DOHH2 (cell line): ENCODE measurements at regions not wholly inside any gene's neighbourhood (a gene's known extent, or its start where the extent isn't known, plus 50 kb on each side); places are given as distances from the start of the nearest gene placed in this dataset.

ENCODE experiments used
- CTCF ChIP-seq: fragments of 200-600 bp; sonication (generic); IDR thresholded peaks from one replicate; pipeline ENCODE4 v1.5.1; 2014; ENCODE audit warnings: antibody characterized with exemption, mild to moderate bottlenecking, low read depth, low read length; ENCODE audit not compliant: poor library complexity, severe bottlenecking
- EZH2phosphoT487 ChIP-seq: fragments of 200-600 bp; sonication (generic); IDR thresholded peaks from 2 replicates; pipeline ENCODE4 v1.6.1; 2017; ENCODE audit warnings: borderline replicate concordance, mild to moderate bottlenecking, antibody characterized with exemption, low read length, moderate library complexity, mixed read lengths

- TF ChIP-seq CTCF = no peak
- no peak for TF ChIP-seq EZH2phosphoT487
Observed at GRCh38 chr1:208808301-208808700, 564.1 kb upstream of the PLXNA2 start.
